H1 (cell line): ENCODE measurements at regions not wholly inside any gene's neighbourhood (a gene's known extent, or its start where the extent isn't known, plus 50 kb on each side); places are given as distances from the start of the nearest gene placed in this dataset.

Experiments
- HDAC2 ChIP-seq, 2 experiments: fragments of 300-600 bp in 1 of 2; sonication (generic) in 1 of 2; IDR thresholded peaks; 2 replicates each; pipeline ENCODE4 v1.6.1; 2011 to 2012; ENCODE audit warnings: low read depth in 2 of 2, low read length in 2 of 2, mild to moderate bottlenecking in 2 of 2, moderate library complexity in 2 of 2, borderline replicate concordance in 1 of 2, inconsistent platforms in 1 of 2
- PHF8 ChIP-seq: fragments of 200-600 bp; sonication (generic); conservative IDR thresholded peaks from 2 replicates; pipeline ENCODE4 v1.7.1; 2012; ENCODE audit warnings: low read depth, mild to moderate bottlenecking, inconsistent platforms, low read length, moderate library complexity
- POLR2AphosphoS5 ChIP-seq: IDR thresholded peaks from 2 replicates; pipeline ENCODE4 v1.6.1; 2011; ENCODE audit warnings: low read depth, low read length
- RFX5 ChIP-seq: IDR thresholded peaks from 2 replicates; pipeline ENCODE4 v1.6.1; 2011; ENCODE audit warnings: low read depth, low read length, improper control_type of control experiment, borderline replicate concordance

GRCh38 chrX:39204945-39205344 is 403.7 kb downstream of the MID1IP1 start (continued):
- TF ChIP-seq PHF8 (no peak), RFX5 (no peak), POLR2AphosphoS5 (no peak), HDAC2 (IDR thresholded peaks at IDR 0.05; ENCODE audit: borderline replicate concordance in 1 of 2, low read depth in 2 of 2, low read length in 2 of 2) (no peak)
